Endothelial cell of umbilical vein (primary cell): ENCODE measurements at regions not wholly inside any gene's neighbourhood (a gene's known extent, or its start where the extent isn't known, plus 50 kb on each side); places are given as distances from the start of the nearest gene placed in this dataset.

Source experiments
- BruUV-seq: library from RNA; stranded (reverse); fragments of 400-500 nt; replicated peaks from 2 replicates; lab custom pipeline; 2021; lab: Mats Ljungman, UMichigan
- CTCF ChIA-PET: fragments of 300-600, 350-600 bp; sonication (Branson Sonifier 250); formaldehyde crosslinking; loops from one replicate; lab custom pipeline; 2021; ENCODE audit warnings: antibody characterized with exemption, inconsistent platforms; lab: Charles Lee
- POLR2A ChIA-PET: fragments of 300-600, 350-600 bp; sonication (Branson Sonifier 250); formaldehyde crosslinking; loops from one replicate; lab custom pipeline; 2021; ENCODE audit warnings: antibody characterized with exemption, inconsistent platforms; lab: Charles Lee
- DNase-seq: peaks from one replicate; pipeline ENCODE4 v3.0.0-alpha.2; 2011; ENCODE audit warnings: low read depth, low spot score
- FAIRE-seq: peaks from 2 replicates; lab custom pipeline; 2011; peaks lifted over from hg19 to GRCh38; lab: Jason Lieb, UNC
- H2AFZ ChIP-seq: 2 replicates; pipeline ENCODE4 v1.6.0; 2012; ENCODE audit warnings: low read depth, low read length, control low read depth, inconsistent platforms
- H3K27ac ChIP-seq: 2 replicates; pipeline ENCODE4 v1.5.1; 2011; ENCODE audit warnings: low read depth, mild to moderate bottlenecking, control low read depth, low read length, moderate library complexity; ENCODE audit not compliant: insufficient read depth
- H3K27me3 ChIP-seq, 2 experiments: 2 replicates each; pipeline versions ENCODE4 v1.6.0 to v1.6.1; 2011; ENCODE audit warnings: low read length in 2 of 2, mixed read lengths in 1 of 2; ENCODE audit not compliant: control insufficient read depth in 2 of 2, insufficient read depth in 2 of 2
- H3K36me3 ChIP-seq, 2 experiments: 2 replicates in 1 of 2; 3 replicates in 1 of 2; pipeline ENCODE4 v1.5.1; 2011; ENCODE audit warnings: low read length in 2 of 2, mild to moderate bottlenecking in 1 of 2, moderate library complexity in 1 of 2; ENCODE audit not compliant: control insufficient read depth in 2 of 2, insufficient read depth in 2 of 2; ENCODE audit errors: extremely low read depth in 1 of 2
- H3K4me1 ChIP-seq: 3 replicates; pipeline ENCODE4 v1.5.1; 2011; ENCODE audit warnings: mild to moderate bottlenecking, low read length; ENCODE audit not compliant: control insufficient read depth, insufficient read depth; ENCODE audit errors: extremely low read depth
- H3K4me2 ChIP-seq: 2 replicates; pipeline ENCODE4 v1.6.1; 2011; ENCODE audit warnings: low read length, control low read depth, mixed read lengths; ENCODE audit not compliant: insufficient read depth
- H3K4me3 ChIP-seq, 3 experiments: fragments of 200-600 bp in 1 of 3; sonication (generic), shearing (Covaris generic) in 1 of 3; replicated peaks in 1 of 3; 2 replicates each; pipeline ENCODE4 v1.5.1; 2011 to 2016; ENCODE audit warnings: control low read depth in 3 of 3, low read length in 3 of 3, mild to moderate bottlenecking in 2 of 3, inconsistent platforms in 1 of 3, low read depth in 1 of 3, moderate library complexity in 1 of 3; ENCODE audit not compliant: insufficient read depth in 1 of 3
- H3K79me2 ChIP-seq: 2 replicates; pipeline ENCODE4 v1.6.0; 2012; ENCODE audit warnings: low read length, inconsistent platforms; ENCODE audit not compliant: control insufficient read depth, insufficient read depth
- H3K9ac ChIP-seq: replicated peaks from 2 replicates; pipeline ENCODE3; 2011; ENCODE audit warnings: low read length, control low read depth; ENCODE audit not compliant: insufficient read depth; ENCODE audit errors: extremely low read depth
- H3K9me1 ChIP-seq: replicated peaks from 3 replicates; pipeline ENCODE4 v1.6.0; 2011; ENCODE audit warnings: mild to moderate bottlenecking, low read length; ENCODE audit not compliant: control insufficient read depth, insufficient read depth; ENCODE audit errors: extremely low read depth
- H3K9me3 ChIP-seq: replicated peaks from 2 replicates; pipeline ENCODE4 v1.5.1; 2012; ENCODE audit warnings: low read length, inconsistent platforms; ENCODE audit not compliant: control insufficient read depth, insufficient read depth
- H4K20me1 ChIP-seq: replicated peaks from 2 replicates; pipeline ENCODE3; 2011; ENCODE audit warnings: mild to moderate bottlenecking, low read length; ENCODE audit not compliant: control insufficient read depth, insufficient read depth; ENCODE audit errors: extremely low read depth
- EZH2 ChIP-seq: IDR thresholded peaks from 2 replicates; pipeline ENCODE4 v1.6.1; 2012; ENCODE audit warnings: borderline replicate concordance, low read depth, mild to moderate bottlenecking, moderate library complexity, low read length, inconsistent platforms; ENCODE audit not compliant: severe bottlenecking
- FOS ChIP-seq: IDR thresholded peaks from 2 replicates; pipeline ENCODE4 v1.6.1; 2011; ENCODE audit warnings: mild to moderate bottlenecking, low read length, moderate library complexity, borderline replicate concordance; ENCODE audit not compliant: insufficient read depth
- GATA2 ChIP-seq: IDR thresholded peaks from 2 replicates; pipeline ENCODE4 v1.7.0; 2011; ENCODE audit warnings: low read depth, mild to moderate bottlenecking, moderate library complexity, mixed read lengths, low read length; ENCODE audit not compliant: insufficient read length, insufficient read depth
- JUN ChIP-seq: IDR thresholded peaks from 2 replicates; pipeline ENCODE4 v1.6.1; 2011; ENCODE audit warnings: borderline replicate concordance, low read depth; ENCODE audit not compliant: insufficient read length, insufficient read depth
- POLR2AphosphoS5 ChIP-seq: IDR thresholded peaks from 2 replicates; pipeline ENCODE4 v1.6.1; 2012; ENCODE audit warnings: low read depth, mild to moderate bottlenecking, control low read depth, low read length, moderate library complexity; ENCODE audit not compliant: insufficient read depth
- dilution Hi-C: fragments of 300-500 bp; cut with MboI; formaldehyde crosslinking; loops from one replicate; pipeline ENCODE4 v1.15.0; 2019; ENCODE audit warnings: low sequenced_read_pairs; ENCODE audit not compliant: extremely low pct_ligation_motif_present
- intact Hi-C: fragments of 100-400 bp; cut with micrococcal nuclease; formaldehyde crosslinking; loops from one replicate; pipeline ENCODE4 v1.10.0; 2022
- TF ChIP-seq, protein P1 (sequence below): IDR thresholded peaks from 2 replicates; pipeline ENCODE4 v1.6.1; 2011; ENCODE audit not compliant: insufficient read depth, insufficient read length

DNA sequence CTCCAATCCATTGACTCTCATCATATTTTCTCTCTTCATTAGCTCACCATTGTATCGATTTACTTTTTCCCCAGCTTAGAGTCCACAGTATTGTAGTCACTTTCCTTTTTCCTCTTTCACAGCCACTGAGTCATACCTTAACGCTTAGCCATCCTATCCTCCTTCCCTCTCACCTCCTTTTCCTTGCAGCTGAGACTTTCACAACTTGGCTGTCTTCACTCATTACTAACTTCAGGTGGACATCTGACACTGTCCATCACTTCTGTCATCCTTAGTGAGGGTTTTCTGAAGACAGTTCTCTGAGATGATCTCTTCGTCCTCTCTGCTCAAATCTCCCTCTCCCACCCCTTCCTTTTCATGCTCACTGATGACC, 70.5 kb upstream of the ESX1 start:
- dilution Hi-C loops (no loop called here), intact Hi-C loops (loop anchor here (1.0 kb wide), 1 partner anchor 18 kb away; no protein-coding TSS in a partner anchor)
- DNase-seq (peak; percentile 51), FAIRE-seq (peak; percentile 93)
- peak; percentile 23 for TF ChIP-seq GATA2
- peak; percentile 77 for TF ChIP-seq FOS
- TF ChIP-seq EZH2, result no peak
- TF ChIP-seq POLR2AphosphoS5, result peak; percentile 26
- Histone ChIP-seq H3K9ac (peak overlapping the region; percentile 45), H4K20me1 (no peaks in the 10 kb centered on the region), H3K9me3 (no peaks in the 10 kb centered on the region), H3K4me1 (peaks cover 22% of the 10 kb centered on the region), H3K9me1 (no peaks in the 10 kb centered on the region), H3K79me2 (no peaks in the 10 kb centered on the region), H3K27ac (peak overlapping the region; percentile 79), H3K36me3 (no peaks in the 10 kb centered on the region), H2AFZ (peak overlapping the region; percentile 28), H3K27me3 (no peaks in the 10 kb centered on the region), H3K4me2 (peak overlapping the region; percentile 40), H3K4me3 (no peak overlapping the region)
- no TSS peak for BruUV-seq
- CTCF ChIA-PET, result interaction anchor here (0.7 to 1.0 kb wide), 2 partner anchors 10 to 20 kb away, joined by 3 to 4 read pairs; no protein-coding TSS in a partner anchor
- POLR2A ChIA-PET, result no interaction called here

DNA sequence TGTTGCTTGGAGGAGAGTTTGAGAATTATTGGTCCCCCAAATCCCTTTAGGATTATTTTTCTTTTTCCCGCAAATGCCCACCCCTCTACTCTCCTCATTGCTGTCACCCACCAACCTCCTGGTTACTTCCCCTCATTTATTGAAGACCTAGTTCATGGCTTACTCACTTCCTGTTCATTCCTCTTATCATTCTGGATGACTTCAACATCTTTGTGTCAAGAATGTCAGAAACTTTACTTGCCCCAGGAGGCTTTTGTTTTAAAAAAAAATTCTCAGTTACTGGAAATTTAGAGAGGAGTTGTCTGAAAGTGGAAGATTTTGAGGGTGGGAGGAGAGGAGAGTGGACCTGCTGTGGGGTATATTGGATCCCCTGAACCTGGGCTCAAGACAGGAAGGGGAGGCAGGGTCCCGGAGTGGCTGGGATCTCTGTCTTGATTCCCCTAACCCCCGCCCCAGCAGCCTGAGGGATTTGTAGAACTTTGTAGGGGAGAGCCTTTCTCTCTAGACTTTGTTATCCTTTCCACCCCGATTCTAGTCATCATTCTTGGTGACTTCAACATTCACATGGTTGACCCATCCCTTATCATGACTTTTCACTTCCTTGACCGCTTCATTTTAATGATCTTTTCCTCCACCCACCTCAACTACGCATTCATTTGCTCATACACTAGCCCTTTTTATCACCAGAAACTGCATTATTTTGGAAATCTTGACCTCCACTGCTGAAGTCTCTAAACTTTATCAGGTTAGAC, 69.9 kb upstream of the ESX1 start:
- TSS peak; percentile 70 for BruUV-seq
- peak; percentile 86 for FAIRE-seq

More for the DNA sequence above, 69.9 kb upstream of the ESX1 start:
- POLR2A ChIA-PET, result no interaction called here
- peak overlapping the region; percentile 47 for H3K9ac ChIP-seq
- H3K4me2 ChIP-seq, result peak overlapping the region; percentile 40
- dilution Hi-C loops, result no loop called here
- TF ChIP-seq GATA2 (peak; percentile 52), JUN (peak; percentile 6), EZH2 (no peak), FOS (peak; percentile 36)
- TF ChIP-seq, protein P1, sequence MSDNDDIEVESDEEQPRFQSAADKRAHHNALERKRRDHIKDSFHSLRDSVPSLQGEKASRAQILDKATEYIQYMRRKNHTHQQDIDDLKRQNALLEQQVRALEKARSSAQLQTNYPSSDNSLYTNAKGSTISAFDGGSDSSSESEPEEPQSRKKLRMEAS, result no peak
- intact Hi-C loops, result loop anchor here (1.0 kb wide), 1 partner anchor 19 kb away; no protein-coding TSS in a partner anchor
- H3K4me1 ChIP-seq, result peaks cover 19% of the 10 kb centered on the region
- no peaks in the 10 kb centered on the region for H3K36me3 ChIP-seq
- no peaks in the 10 kb centered on the region for H4K20me1 ChIP-seq
- peak overlapping the region; percentile 79 for H3K27ac ChIP-seq
- no peak overlapping the region for H2AFZ ChIP-seq
- no peaks in the 10 kb centered on the region for H3K9me3 ChIP-seq
- CTCF ChIA-PET, result interaction anchor here (0.7 to 1.0 kb wide), 2 partner anchors 10 to 20 kb away, joined by 3 to 4 read pairs; no protein-coding TSS in a partner anchor
- H3K9me1 ChIP-seq, result no peaks in the 10 kb centered on the region
- peak; percentile 13 for DNase-seq
- no peaks in the 10 kb centered on the region for H3K27me3 ChIP-seq
- no peaks in the 10 kb centered on the region for H3K79me2 ChIP-seq
- no peak overlapping the region for H3K4me3 ChIP-seq
